GM23248 (cell line): ENCODE measurements at regions not wholly inside any gene's neighbourhood (a gene's known extent, or its start where the extent isn't known, plus 50 kb on each side); places are given as distances from the start of the nearest gene placed in this dataset.

Experiments used
- DNase-seq: peaks from one replicate; pipeline ENCODE4 v3.0.0-alpha.2; 2015
- H2AFZ ChIP-seq: fragments of 200-600 bp; sonication (generic); 2 replicates; pipeline ENCODE4 v1.6.1; 2016; ENCODE audit warnings: antibody characterized with exemption
- H3F3A ChIP-seq: fragments of 200-600 bp; sonication (generic); 2 replicates; pipeline ENCODE4 v1.6.1; 2016; ENCODE audit warnings: mild to moderate bottlenecking, antibody characterized with exemption, mixed run types; ENCODE audit not compliant: insufficient read depth
- H3K27ac ChIP-seq: fragments of 200-600 bp; sonication (generic); 2 replicates; pipeline ENCODE4 v1.5.1; 2016; ENCODE audit warnings: mild to moderate bottlenecking
- H3K27me3 ChIP-seq: fragments of 200-600 bp; sonication (generic); replicated peaks from 2 replicates; pipeline ENCODE4 v1.6.1; 2016; ENCODE audit warnings: mild to moderate bottlenecking; ENCODE audit not compliant: insufficient read depth
- H3K36me3 ChIP-seq: fragments of 200-600 bp; sonication (generic); 2 replicates; pipeline ENCODE4 v1.6.1; 2016; ENCODE audit warnings: low read depth, mild to moderate bottlenecking
- H3K4me1 ChIP-seq: fragments of 200-600 bp; sonication (generic); 2 replicates; pipeline ENCODE4 v1.6.1; 2016; ENCODE audit warnings: mild to moderate bottlenecking; ENCODE audit not compliant: insufficient read depth
- H3K4me2 ChIP-seq: fragments of 200-600 bp; sonication (generic); one replicate; pipeline ENCODE4 v1.6.1; 2016; ENCODE audit warnings: mild to moderate bottlenecking; ENCODE audit not compliant: unreplicated experiment
- H3K4me3 ChIP-seq: fragments of 200-600 bp; sonication (generic); 2 replicates; pipeline ENCODE4 v1.5.1; 2016; ENCODE audit warnings: mild to moderate bottlenecking
- H3K79me2 ChIP-seq: fragments of 200-600 bp; sonication (generic); 2 replicates; pipeline ENCODE4 v1.6.1; 2016; ENCODE audit warnings: mild to moderate bottlenecking; ENCODE audit not compliant: insufficient read depth
- H3K9ac ChIP-seq: fragments of 200-600 bp; sonication (generic); 2 replicates; pipeline ENCODE4 v1.6.1; 2016; ENCODE audit warnings: mild to moderate bottlenecking
- H3K9me2 ChIP-seq: fragments of 200-600 bp; sonication (generic); 2 replicates; pipeline ENCODE4 v1.6.1; 2016; ENCODE audit warnings: mixed run types, mild to moderate bottlenecking, moderate library complexity; ENCODE audit not compliant: insufficient read depth
- H3K9me3 ChIP-seq: fragments of 200-600 bp; sonication (generic); one replicate; pipeline ENCODE4 v1.6.1; 2017; ENCODE audit warnings: low read depth
- H4K20me1 ChIP-seq: fragments of 200-600 bp; sonication (generic); 2 replicates; pipeline ENCODE4 v1.6.0; 2016; ENCODE audit not compliant: insufficient read depth
- EZH2 ChIP-seq: fragments of 200-600 bp; sonication (generic); IDR thresholded peaks from 2 replicates; pipeline ENCODE4 v1.6.1; 2018; ENCODE audit warnings: antibody characterized with exemption, mild to moderate bottlenecking; ENCODE audit not compliant: insufficient read depth, poor library complexity, severe bottlenecking
- EZH2phosphoT487 ChIP-seq: fragments of 200-600 bp; sonication (generic); IDR thresholded peaks from 2 replicates; pipeline ENCODE4 v1.6.1; 2018; ENCODE audit warnings: antibody characterized with exemption, moderate library complexity, mild to moderate bottlenecking, low read depth; ENCODE audit not compliant: insufficient read depth
- WGBS, 2 experiments: methylation state at CpG; one replicate each; pipeline ENCODE4 v1.1.6; 2015 to 2017; ENCODE audit warnings: low lambda C conversion rate in 2 of 2, low coverage in 1 of 2; ENCODE audit errors: missing lambda C conversion rate in 2 of 2; 5-methylcytosine and 5-hydroxymethylcytosine counted together
- in situ Hi-C: fragments of 300-500 bp; cut with MboI; formaldehyde crosslinking; loops from 2 replicates; pipeline ENCODE4 v1.15.0; 2020

DNA sequence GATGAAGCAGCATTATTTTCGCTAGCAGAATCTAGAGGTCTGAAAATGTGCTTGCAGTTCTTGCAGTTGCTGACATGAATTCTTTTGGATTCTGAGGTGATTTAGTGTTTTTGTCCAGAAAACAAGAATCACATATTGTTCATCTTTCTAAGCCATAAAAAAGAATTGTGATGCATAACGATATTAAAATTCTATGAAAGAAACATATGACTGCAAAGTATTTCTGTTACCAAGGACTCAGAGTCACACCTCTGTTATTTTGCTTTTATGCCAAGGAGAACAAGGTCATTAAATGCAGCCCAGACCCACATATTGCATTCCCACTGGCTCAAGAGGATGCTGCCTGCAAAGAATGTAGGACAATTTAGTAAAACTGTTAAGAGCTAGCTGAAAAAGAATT, 299.8 kb upstream of the GPR149 start:
- Histone ChIP-seq H3K79me2 (no peaks in the 10 kb centered on the region), H3K9me3 (no peaks in the 10 kb centered on the region), H2AFZ (no peak overlapping the region), H3K36me3 (no peaks in the 10 kb centered on the region), H3K4me3 (no peak overlapping the region), H3K9me2 (no peaks in the 10 kb centered on the region), H3K27ac (no peak overlapping the region), H3K4me1 (no peaks in the 10 kb centered on the region), H3K27me3 (no peaks in the 10 kb centered on the region), H3K4me2 (no peak overlapping the region), H4K20me1 (no peaks in the 10 kb centered on the region), H3F3A (no peaks in the 10 kb centered on the region), H3K9ac (no peak overlapping the region)
- DNase-seq: no peak
- 3 to 11% methylated on average over 2 of the region's 2 CpGs for WGBS, 2 experiments
- in situ Hi-C loops: no loop called here
- no peak for TF ChIP-seq EZH2phosphoT487
- no peak for TF ChIP-seq EZH2

DNA sequence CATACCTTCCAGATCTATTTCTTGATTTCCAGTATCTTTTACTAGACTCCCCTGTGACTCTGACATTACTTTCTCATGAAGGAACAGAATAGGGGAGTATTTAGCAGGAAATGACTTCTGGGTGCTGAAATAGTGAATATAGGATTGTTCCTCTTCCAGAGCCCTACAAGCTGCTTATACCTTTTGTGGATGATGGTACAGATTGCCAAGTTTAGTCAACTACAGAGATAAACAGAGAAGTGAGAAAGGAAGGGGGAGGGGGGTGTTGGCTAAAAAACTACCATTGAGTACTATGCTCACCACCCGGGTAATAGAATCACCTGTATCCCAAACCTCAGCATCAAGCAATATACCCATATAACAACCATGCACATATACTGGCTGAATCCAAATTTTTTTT, 298.3 kb upstream of the GPR149 start:
- Histone ChIP-seq H3K9me3 (no peaks in the 10 kb centered on the region), H3K79me2 (no peaks in the 10 kb centered on the region), H3K36me3 (no peaks in the 10 kb centered on the region), H2AFZ (no peak overlapping the region), H3K27ac (no peak overlapping the region), H3K27me3 (no peaks in the 10 kb centered on the region), H3F3A (no peaks in the 10 kb centered on the region), H3K9ac (no peak overlapping the region), H3K4me2 (no peak overlapping the region), H3K9me2 (no peaks in the 10 kb centered on the region), H3K4me3 (no peak overlapping the region), H4K20me1 (no peaks in the 10 kb centered on the region), H3K4me1 (no peaks in the 10 kb centered on the region)
- in situ Hi-C loops: no loop called here
- TF ChIP-seq EZH2phosphoT487: no peak
- TF ChIP-seq EZH2: no peak
- DNase-seq: no peak
- 96 to 100% methylated on average over 1 of the region's 1 CpG for WGBS, 2 experiments

DNA sequence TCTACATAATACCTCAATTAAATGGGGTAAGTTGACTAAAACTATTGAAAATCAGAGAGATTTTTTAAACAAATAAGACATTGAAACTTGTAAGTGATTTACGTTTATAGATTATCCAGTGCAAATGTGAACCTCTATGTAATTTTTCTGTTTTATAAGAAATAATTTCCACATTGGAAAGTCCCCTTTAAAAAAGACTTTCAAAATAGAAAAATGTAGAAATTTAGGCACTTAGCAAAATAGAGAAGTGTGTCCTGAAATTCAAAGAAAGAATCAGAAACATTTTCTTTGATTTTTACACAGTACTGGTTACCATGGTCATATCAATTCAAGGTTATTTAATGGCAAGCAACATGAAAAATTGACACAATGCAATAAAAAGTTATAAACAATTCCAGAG, 290.9 kb upstream of the GPR149 start:
- Histone ChIP-seq H3K27me3 (no peaks in the 10 kb centered on the region), H4K20me1 (no peaks in the 10 kb centered on the region), H3K27ac (no peak overlapping the region), H3K9ac (no peak overlapping the region), H3F3A (no peaks in the 10 kb centered on the region), H3K79me2 (no peaks in the 10 kb centered on the region), H3K4me3 (no peak overlapping the region), H3K9me2 (no peaks in the 10 kb centered on the region), H3K9me3 (no peaks in the 10 kb centered on the region), H2AFZ (no peak overlapping the region), H3K36me3 (no peaks in the 10 kb centered on the region), H3K4me2 (no peak overlapping the region), H3K4me1 (no peaks in the 10 kb centered on the region)
- DNase-seq: no peak
- 88% methylated on average over 1 of the region's 1 CpG for WGBS, 2 experiments
- in situ Hi-C loops: no loop called here
- TF ChIP-seq EZH2 (no peak), EZH2phosphoT487 (no peak)

DNA sequence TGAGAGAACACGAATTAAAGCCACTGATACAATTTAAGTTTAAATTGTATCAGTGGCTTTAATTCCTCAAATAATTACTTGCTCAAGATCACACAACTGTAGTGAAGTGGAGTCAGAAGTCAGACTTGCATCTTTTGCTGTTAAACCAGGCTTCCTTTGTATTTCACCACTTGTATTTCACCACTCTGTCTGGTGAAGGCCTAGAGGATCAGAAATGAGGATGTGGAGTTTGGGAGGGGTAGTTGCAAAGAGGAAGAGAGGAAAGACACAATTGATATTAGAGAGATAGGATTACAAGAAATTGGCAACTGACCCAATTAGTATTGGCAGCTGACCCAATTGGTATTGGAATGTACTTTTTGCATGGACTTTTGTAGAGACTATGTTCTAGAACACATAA, 288.1 kb upstream of the GPR149 start:
- Histone ChIP-seq H4K20me1 (no peaks in the 10 kb centered on the region), H3K27me3 (no peaks in the 10 kb centered on the region), H3K27ac (no peak overlapping the region), H3K9me3 (no peaks in the 10 kb centered on the region), H3F3A (no peaks in the 10 kb centered on the region), H3K36me3 (no peaks in the 10 kb centered on the region), H3K4me2 (no peak overlapping the region), H3K9ac (no peak overlapping the region), H2AFZ (no peak overlapping the region), H3K4me3 (no peak overlapping the region), H3K4me1 (no peaks in the 10 kb centered on the region), H3K79me2 (no peaks in the 10 kb centered on the region), H3K9me2 (no peaks in the 10 kb centered on the region)
- TF ChIP-seq EZH2phosphoT487: no peak
- no peak for TF ChIP-seq EZH2
- DNase-seq: no peak
- WGBS, 2 experiments: 28 to 30% methylated on average over 1 of the region's 1 CpG
- in situ Hi-C loops: no loop called here

DNA sequence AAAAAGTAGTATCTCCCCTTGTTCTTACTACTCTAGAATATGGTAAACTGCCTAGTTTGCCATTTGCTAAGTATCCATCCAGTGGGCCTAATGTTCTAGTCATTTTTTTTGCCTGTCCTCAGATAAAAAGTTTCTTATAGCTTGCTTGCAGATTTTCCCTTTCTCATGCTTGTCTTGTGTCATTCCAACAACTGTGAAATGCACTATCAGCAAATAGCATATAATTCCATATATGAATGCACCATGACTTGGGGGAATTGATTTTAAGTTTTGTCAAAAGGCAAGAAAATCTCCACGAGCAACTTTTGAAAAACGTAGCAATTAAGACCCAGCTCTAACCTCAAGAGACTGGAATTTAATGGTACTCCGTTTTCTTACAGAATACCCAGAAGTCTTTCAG, 286.2 kb upstream of the GPR149 start:
- Histone ChIP-seq H3K9me3 (no peaks in the 10 kb centered on the region), H3F3A (no peaks in the 10 kb centered on the region), H3K9me2 (no peaks in the 10 kb centered on the region), H3K4me1 (no peaks in the 10 kb centered on the region), H3K79me2 (no peaks in the 10 kb centered on the region), H3K4me2 (no peak overlapping the region), H3K4me3 (no peak overlapping the region), H2AFZ (no peak overlapping the region), H3K27ac (no peak overlapping the region), H3K9ac (no peak overlapping the region), H3K36me3 (no peaks in the 10 kb centered on the region), H3K27me3 (no peaks in the 10 kb centered on the region), H4K20me1 (no peaks in the 10 kb centered on the region)
- 67 to 74% methylated on average over 3 of the region's 3 CpGs for WGBS, 2 experiments
- TF ChIP-seq EZH2phosphoT487 (no peak), EZH2 (no peak)
- in situ Hi-C loops: no loop called here
- DNase-seq: no peak
